Neural progenitor cell (in vitro differentiated cells): ENCODE measurements at regions not wholly inside any gene's neighbourhood (a gene's known extent, or its start where the extent isn't known, plus 50 kb on each side); places are given as distances from the start of the nearest gene placed in this dataset.

Source experiments
- EZH2 ChIP-seq: fragments of 200-600 bp; sonication (generic); IDR thresholded peaks from 2 replicates; pipeline ENCODE4 v1.6.1; 2017; ENCODE audit warnings: antibody characterized with exemption, mild to moderate bottlenecking, moderate library complexity
- EZH2phosphoT487 ChIP-seq: fragments of 200-600 bp; sonication (generic); IDR thresholded peaks from 2 replicates; pipeline ENCODE4 v1.6.1; 2017; ENCODE audit warnings: antibody characterized with exemption
- TF ChIP-seq, protein P1 (sequence below): fragments of 200-600 bp; sonication (generic); IDR thresholded peaks from 2 replicates; pipeline ENCODE4 v1.5.1; 2017; ENCODE audit warnings: antibody characterized with exemption, mild to moderate bottlenecking

- TF ChIP-seq, protein P1, sequence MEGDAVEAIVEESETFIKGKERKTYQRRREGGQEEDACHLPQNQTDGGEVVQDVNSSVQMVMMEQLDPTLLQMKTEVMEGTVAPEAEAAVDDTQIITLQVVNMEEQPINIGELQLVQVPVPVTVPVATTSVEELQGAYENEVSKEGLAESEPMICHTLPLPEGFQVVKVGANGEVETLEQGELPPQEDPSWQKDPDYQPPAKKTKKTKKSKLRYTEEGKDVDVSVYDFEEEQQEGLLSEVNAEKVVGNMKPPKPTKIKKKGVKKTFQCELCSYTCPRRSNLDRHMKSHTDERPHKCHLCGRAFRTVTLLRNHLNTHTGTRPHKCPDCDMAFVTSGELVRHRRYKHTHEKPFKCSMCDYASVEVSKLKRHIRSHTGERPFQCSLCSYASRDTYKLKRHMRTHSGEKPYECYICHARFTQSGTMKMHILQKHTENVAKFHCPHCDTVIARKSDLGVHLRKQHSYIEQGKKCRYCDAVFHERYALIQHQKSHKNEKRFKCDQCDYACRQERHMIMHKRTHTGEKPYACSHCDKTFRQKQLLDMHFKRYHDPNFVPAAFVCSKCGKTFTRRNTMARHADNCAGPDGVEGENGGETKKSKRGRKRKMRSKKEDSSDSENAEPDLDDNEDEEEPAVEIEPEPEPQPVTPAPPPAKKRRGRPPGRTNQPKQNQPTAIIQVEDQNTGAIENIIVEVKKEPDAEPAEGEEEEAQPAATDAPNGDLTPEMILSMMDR, result no peak
- TF ChIP-seq EZH2 (no peak), EZH2phosphoT487 (no peak)
These were observed 994.8 kb upstream of the WWC1 start for GRCh38 chr5:167296661-167297060.
